Prostate gland (tissue), 2 donors: ENCODE measurements at regions not wholly inside any gene's neighbourhood (a gene's known extent, or its start where the extent isn't known, plus 50 kb on each side); places are given as distances from the start of the nearest gene placed in this dataset.

ENCODE experiments used
- CTCF ChIP-seq, 4 experiments: fragments of 200-600 bp in 2 of 4; fragments of 450-650 bp in 2 of 4; sonication (generic) in 2 of 4; IDR thresholded peaks; 1 replicate in 3 of 4; 2 replicates in 1 of 4; pipeline ENCODE4 v1.5.1; 2016 to 2019; ENCODE audit warnings: antibody characterized with exemption in 4 of 4, mild to moderate bottlenecking in 2 of 4, moderate library complexity in 2 of 4
- POLR2A ChIP-seq: fragments of 450-650 bp; IDR thresholded peaks from one replicate; pipeline ENCODE4 v1.6.1; 2016; ENCODE audit warnings: antibody characterized with exemption, mild to moderate bottlenecking

GRCh38 chr10:129171812-129172211, 295.2 kb upstream of the MGMT start:
- TF ChIP-seq POLR2A (no peak), CTCF (IDR thresholded peaks at IDR 0.05) (no peak)
